Neutrophil (primary cell): ENCODE measurements at regions not wholly inside any gene's neighbourhood (a gene's known extent, or its start where the extent isn't known, plus 50 kb on each side); places are given as distances from the start of the nearest gene placed in this dataset.

Source experiments
- H3K27ac ChIP-seq: fragments of 200-600 bp; sonication (generic); 2 replicates; pipeline ENCODE4 v1.5.1; 2016; ENCODE audit warnings: mild to moderate bottlenecking, moderate library complexity
- H3K27me3 ChIP-seq: fragments of 200-600 bp; sonication (generic); 2 replicates; pipeline ENCODE4 v1.6.0; 2016; ENCODE audit warnings: mild to moderate bottlenecking
- H3K36me3 ChIP-seq: fragments of 200-600 bp; sonication (generic); 2 replicates; pipeline ENCODE4 v1.5.1; 2017
- H3K4me1 ChIP-seq, 2 experiments: fragments of 200-600 bp in 1 of 2; sonication (generic) in 1 of 2; 1 replicate in 1 of 2; 2 replicates in 1 of 2; pipeline versions ENCODE4 v1.5.1 to v1.6.1; 2013 to 2016; ENCODE audit warnings: low read depth in 1 of 2, low read length in 1 of 2, mild to moderate bottlenecking in 1 of 2, moderate library complexity in 1 of 2; ENCODE audit not compliant: control insufficient read depth in 1 of 2, insufficient read depth in 1 of 2
- H3K4me3 ChIP-seq, 2 experiments: fragments of 200-600 bp in 1 of 2; sonication (generic) in 1 of 2; 1 replicate in 1 of 2; 2 replicates in 1 of 2; pipeline ENCODE4 v1.5.1; 2013 to 2016; ENCODE audit warnings: low read depth in 1 of 2, low read length in 1 of 2, mild to moderate bottlenecking in 1 of 2, moderate library complexity in 1 of 2
- H3K9me3 ChIP-seq: fragments of 200-600 bp; sonication (generic); 2 replicates; pipeline ENCODE4 v1.5.1; 2016
- CTCF ChIP-seq: fragments of 200-600 bp; sonication (generic); IDR thresholded peaks from 2 replicates; pipeline ENCODE4 v1.5.1; 2016; ENCODE audit warnings: antibody characterized with exemption

GRCh38 chr14:49467091-49467490 is 119.1 kb downstream of the RPS29 start:
- no peaks in the 10 kb centered on the region for H3K4me1 ChIP-seq
- H3K9me3 ChIP-seq, result no peaks in the 10 kb centered on the region
- no peaks in the 10 kb centered on the region for H3K27me3 ChIP-seq
- H3K36me3 ChIP-seq, result no peaks in the 10 kb centered on the region
- no peak overlapping the region for H3K27ac ChIP-seq
- TF ChIP-seq CTCF, result no peak
- H3K4me3 ChIP-seq, result no peak overlapping the region

GRCh38 chr14:49464885-49465284 is 121.3 kb downstream of the RPS29 start:
- no peak for TF ChIP-seq CTCF
- Histone ChIP-seq H3K4me1 (no peaks in the 10 kb centered on the region), H3K27me3 (no peaks in the 10 kb centered on the region), H3K4me3 (no peak overlapping the region), H3K36me3 (no peaks in the 10 kb centered on the region), H3K27ac (no peak overlapping the region), H3K9me3 (no peaks in the 10 kb centered on the region)

GRCh38 chr14:49463146-49463545 is 123.0 kb downstream of the RPS29 start:
- TF ChIP-seq CTCF, result no peak
- Histone ChIP-seq H3K36me3 (no peaks in the 10 kb centered on the region), H3K4me1 (no peaks in the 10 kb centered on the region), H3K9me3 (no peaks in the 10 kb centered on the region), H3K27me3 (no peaks in the 10 kb centered on the region), H3K27ac (no peak overlapping the region), H3K4me3 (no peak overlapping the region)

GRCh38 chr14:49461529-49462401 is 124.4 kb downstream of the RPS29 start:
- H3K4me1 ChIP-seq, result no peaks in the 10 kb centered on the region
- no peak overlapping the region for H3K4me3 ChIP-seq
- no peak overlapping the region for H3K27ac ChIP-seq
- H3K9me3 ChIP-seq, result no peaks in the 10 kb centered on the region
- H3K27me3 ChIP-seq, result no peaks in the 10 kb centered on the region
- peak; percentile 16 for TF ChIP-seq CTCF
- no peaks in the 10 kb centered on the region for H3K36me3 ChIP-seq

GRCh38 chr14:49460662-49461061 is 125.5 kb downstream of the RPS29 start:
- Histone ChIP-seq H3K27ac (no peak overlapping the region), H3K36me3 (no peaks in the 10 kb centered on the region), H3K9me3 (no peaks in the 10 kb centered on the region), H3K4me1 (no peaks in the 10 kb centered on the region), H3K4me3 (no peak overlapping the region), H3K27me3 (no peaks in the 10 kb centered on the region)
- TF ChIP-seq CTCF, result no peak
